ENCODE measurements at regions not wholly inside any gene's neighbourhood (a gene's known extent, or its start where the extent isn't known, plus 50 kb on each side); places are given as distances from the start of the nearest gene placed in this dataset.

- TF ChIP-seq CTCF (IDR thresholded peaks at IDR 0.05) (no peak), POLR2A (IDR thresholded peaks at IDR 0.05) (no peak), POLR2AphosphoS5 (IDR thresholded peaks at IDR 0.05) (no peak)
Observed at GRCh38 chr4:170391066-170391740, 301.4 kb upstream of the AADAT start.

Data from breast epithelium (tissue), 3 donors.